K562 (cell line): ENCODE measurements at regions not wholly inside any gene's neighbourhood (a gene's known extent, or its start where the extent isn't known, plus 50 kb on each side); places are given as distances from the start of the nearest gene placed in this dataset.

Experiments used
- CBX2 ChIP-seq: fragments of 200-600 bp; sonication (generic); IDR thresholded peaks from one replicate; pipeline ENCODE4 v1.6.1; 2012; ENCODE audit warnings: mild to moderate bottlenecking, low read length, inconsistent platforms; ENCODE audit not compliant: insufficient read depth, poor library complexity, severe bottlenecking
- FOXK2 ChIP-seq, 2 experiments: fragments of 450-650 bp; IDR thresholded peaks in 1 of 2; conservative IDR thresholded peaks in 1 of 2; 2 replicates each; pipeline ENCODE4 v1.6.1; 2016; ENCODE audit warnings: low read depth in 2 of 2, mild to moderate bottlenecking in 1 of 2
- KAT8 ChIP-seq: fragments of 450-650 bp; IDR thresholded peaks from 2 replicates; pipeline ENCODE4 v1.6.1; 2016; ENCODE audit warnings: low read depth, mild to moderate bottlenecking
- MTF1 ChIP-seq: fragments of 250-450 bp; sonication (Bioruptor Pico); IDR thresholded peaks from 2 replicates; pipeline ENCODE4 v1.9.0; 2021; ENCODE audit warnings: moderate library complexity, mild to moderate bottlenecking, inconsistent platforms, borderline replicate concordance
- NONO ChIP-seq, 2 experiments: fragments of 200-400 bp in 1 of 2; fragments of 450-650 bp in 1 of 2; formaldehyde crosslinking in 1 of 2; IDR thresholded peaks; 2 replicates each; pipeline ENCODE4 v1.6.1; 2017; ENCODE audit warnings: low read depth in 2 of 2, mild to moderate bottlenecking in 2 of 2, moderate library complexity in 2 of 2, low read length in 1 of 2
- PHF20 ChIP-seq: fragments of 450-650 bp; IDR thresholded peaks from 2 replicates; pipeline ENCODE4 v1.6.1; 2018; ENCODE audit not compliant: partially characterized antibody
- PHF8 ChIP-seq: fragments of 200-600 bp; sonication (generic); IDR thresholded peaks from 2 replicates; pipeline ENCODE4 v1.6.1; 2012; ENCODE audit warnings: mixed run types, mild to moderate bottlenecking, inconsistent platforms, low read length, moderate library complexity, borderline replicate concordance
- RNF2 ChIP-seq: sonication (generic); IDR thresholded peaks from 2 replicates; pipeline ENCODE4 v1.6.1; 2016
- STAG1 ChIP-seq: sonication (generic); formaldehyde crosslinking; IDR thresholded peaks from 2 replicates; pipeline ENCODE4 v1.5.0; 2020; ENCODE audit warnings: missing genetic modification reagents, borderline replicate concordance
- TAF1 ChIP-seq: IDR thresholded peaks from 2 replicates; pipeline ENCODE4 v1.6.1; 2011; ENCODE audit warnings: mild to moderate bottlenecking, low read length, moderate library complexity; ENCODE audit not compliant: insufficient read depth, control insufficient read depth, severe bottlenecking; ENCODE audit errors: extremely low read depth
- XRCC3 ChIP-seq: fragments of 450-650 bp; IDR thresholded peaks from 2 replicates; pipeline ENCODE4 v1.6.1; 2017; ENCODE audit warnings: mild to moderate bottlenecking, moderate library complexity
- ZC3H11A ChIP-seq: IDR thresholded peaks from 2 replicates; pipeline ENCODE4 v1.6.1; 2012; ENCODE audit warnings: low read depth, low read length, improper control_type of control experiment
- ZNF318 ChIP-seq, 2 experiments: fragments of 450-650 bp; IDR thresholded peaks; 2 replicates each; pipeline ENCODE4 v1.6.1; 2016; ENCODE audit warnings: mild to moderate bottlenecking in 2 of 2, borderline replicate concordance in 1 of 2, low read depth in 1 of 2, moderate library complexity in 1 of 2
- ZNF583 ChIP-seq: fragments of 250-450 bp; sonication (Bioruptor Pico); IDR thresholded peaks from 2 replicates; pipeline ENCODE4 v1.4.0; 2020
- ZNF77 ChIP-seq: fragments of 250-450 bp; sonication (Bioruptor Pico); IDR thresholded peaks from 2 replicates; pipeline ENCODE4 v1.5.0; 2020
- TF ChIP-seq, protein P1 (sequence below): fragments of 450-650 bp; formaldehyde crosslinking; conservative IDR thresholded peaks from 2 replicates; pipeline ENCODE4 v1.4.0; 2022; ENCODE audit warnings: mild to moderate bottlenecking, missing genetic modification characterization
- TF ChIP-seq, protein P2 (sequence below): fragments of 250-450 bp; sonication (Bioruptor Pico); IDR thresholded peaks from 2 replicates; pipeline ENCODE4 v1.8.0; 2021; ENCODE audit warnings: borderline replicate concordance, mild to moderate bottlenecking, moderate library complexity; ENCODE audit not compliant: poor library complexity, severe bottlenecking

GRCh38 chr6:26216886-26217713 is 129.9 kb downstream of the HFE start (continued):
- no peak for TF ChIP-seq ZC3H11A
- TF ChIP-seq MTF1 (CRISPR knock-in tag), result no peak
- TF ChIP-seq ZNF77 (CRISPR knock-in tag), result no peak
- peak; percentile 64 to 81; a peak in 3 of 4 replicates for TF ChIP-seq FOXK2 (conservative IDR thresholded peaks at IDR 0.05 in 1 of 2, IDR thresholded peaks at IDR 0.05 in 1 of 2; ENCODE audit: low read depth in 2 of 2)
- TF ChIP-seq, protein P1, sequence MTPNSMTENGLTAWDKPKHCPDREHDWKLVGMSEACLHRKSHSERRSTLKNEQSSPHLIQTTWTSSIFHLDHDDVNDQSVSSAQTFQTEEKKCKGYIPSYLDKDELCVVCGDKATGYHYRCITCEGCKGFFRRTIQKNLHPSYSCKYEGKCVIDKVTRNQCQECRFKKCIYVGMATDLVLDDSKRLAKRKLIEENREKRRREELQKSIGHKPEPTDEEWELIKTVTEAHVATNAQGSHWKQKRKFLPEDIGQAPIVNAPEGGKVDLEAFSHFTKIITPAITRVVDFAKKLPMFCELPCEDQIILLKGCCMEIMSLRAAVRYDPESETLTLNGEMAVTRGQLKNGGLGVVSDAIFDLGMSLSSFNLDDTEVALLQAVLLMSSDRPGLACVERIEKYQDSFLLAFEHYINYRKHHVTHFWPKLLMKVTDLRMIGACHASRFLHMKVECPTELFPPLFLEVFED (CRISPR knock-in tag), result peak; percentile 85; the same call in 1 of the 2 replicates
- peak; percentile 76 for TF ChIP-seq PHF8
- peak; percentile 75 for TF ChIP-seq TAF1
- TF ChIP-seq, protein P2, sequence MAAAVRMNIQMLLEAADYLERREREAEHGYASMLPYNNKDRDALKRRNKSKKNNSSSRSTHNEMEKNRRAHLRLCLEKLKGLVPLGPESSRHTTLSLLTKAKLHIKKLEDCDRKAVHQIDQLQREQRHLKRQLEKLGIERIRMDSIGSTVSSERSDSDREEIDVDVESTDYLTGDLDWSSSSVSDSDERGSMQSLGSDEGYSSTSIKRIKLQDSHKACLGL (CRISPR knock-in tag), result peak; percentile 15
- TF ChIP-seq ZNF583 (CRISPR knock-in tag), result no peak
- no peak for TF ChIP-seq PHF20
- no peak for TF ChIP-seq KAT8
- peak; percentile 83 for TF ChIP-seq RNF2
- 0 out of 2 replicates have a peak, but pooled peaks have one; percentile 27 for TF ChIP-seq STAG1 (CRISPR knock-in tag)
- no peak for TF ChIP-seq CBX2
- peak in 1 of 2 experiments; percentile 53; a peak in 2 of 4 replicates for TF ChIP-seq NONO (IDR thresholded peaks at IDR 0.05; ENCODE audit: low read depth in 2 of 2, low read length in 1 of 2)
- TF ChIP-seq ZNF318 (IDR thresholded peaks at IDR 0.05; ENCODE audit: borderline replicate concordance in 1 of 2, low read depth in 1 of 2), result peak in 1 of 2 experiments; percentile 76; a peak in 1 of 4 replicates
- no peak for TF ChIP-seq XRCC3
